NCI-H774 (cell line): ENCODE measurements at regions not wholly inside any gene's neighbourhood (a gene's known extent, or its start where the extent isn't known, plus 50 kb on each side); places are given as distances from the start of the nearest gene placed in this dataset.

ENCODE experiments used
- DNase-seq: peaks from one replicate; lab custom pipeline; 2025; lab: John Stamatoyannopoulos, UW

GRCh38 chr5:165188556-165189175 is 1683.2 kb downstream of the MAT2B start:
- no peak for DNase-seq

DNA sequence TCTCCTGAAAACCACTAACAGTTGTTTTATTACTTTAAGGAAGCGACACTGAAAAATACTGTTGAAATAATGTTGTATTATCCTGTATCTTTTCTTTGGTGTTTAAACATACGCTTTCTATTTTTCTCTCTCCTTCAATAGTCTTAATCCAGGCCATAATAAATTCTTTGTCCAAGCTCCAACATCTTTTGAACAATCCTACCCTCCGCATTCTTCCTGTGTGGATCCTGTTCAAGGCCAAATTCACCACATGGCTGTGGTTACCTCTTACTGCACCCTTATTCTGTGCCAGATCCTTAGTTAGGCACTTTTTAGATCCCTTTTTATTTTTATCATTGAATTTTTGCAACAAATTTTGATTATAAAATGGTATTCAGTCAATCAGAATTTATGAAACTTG is 1691.5 kb downstream of the MAT2B start:
- DNase-seq, result no peak

DNA sequence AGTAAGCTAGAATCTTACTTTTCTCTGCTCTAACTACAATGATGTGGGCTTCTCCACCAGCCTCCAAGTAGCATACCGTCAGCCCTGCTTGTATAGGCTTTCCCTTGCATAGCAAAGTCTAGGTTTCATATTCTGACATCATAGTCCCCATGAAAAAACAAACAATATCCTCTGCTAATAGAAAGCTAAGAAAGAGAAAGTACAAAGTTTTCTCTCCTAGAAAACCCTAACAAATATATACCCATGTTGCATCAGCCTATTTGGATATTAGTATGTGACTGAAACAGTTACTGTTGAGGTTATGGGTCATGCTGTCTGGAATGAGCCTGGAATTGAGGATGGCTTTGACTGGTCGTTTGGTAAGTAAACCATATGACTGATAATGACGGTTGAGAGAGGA is 1696.0 kb downstream of the MAT2B start:
- no peak for DNase-seq

DNA sequence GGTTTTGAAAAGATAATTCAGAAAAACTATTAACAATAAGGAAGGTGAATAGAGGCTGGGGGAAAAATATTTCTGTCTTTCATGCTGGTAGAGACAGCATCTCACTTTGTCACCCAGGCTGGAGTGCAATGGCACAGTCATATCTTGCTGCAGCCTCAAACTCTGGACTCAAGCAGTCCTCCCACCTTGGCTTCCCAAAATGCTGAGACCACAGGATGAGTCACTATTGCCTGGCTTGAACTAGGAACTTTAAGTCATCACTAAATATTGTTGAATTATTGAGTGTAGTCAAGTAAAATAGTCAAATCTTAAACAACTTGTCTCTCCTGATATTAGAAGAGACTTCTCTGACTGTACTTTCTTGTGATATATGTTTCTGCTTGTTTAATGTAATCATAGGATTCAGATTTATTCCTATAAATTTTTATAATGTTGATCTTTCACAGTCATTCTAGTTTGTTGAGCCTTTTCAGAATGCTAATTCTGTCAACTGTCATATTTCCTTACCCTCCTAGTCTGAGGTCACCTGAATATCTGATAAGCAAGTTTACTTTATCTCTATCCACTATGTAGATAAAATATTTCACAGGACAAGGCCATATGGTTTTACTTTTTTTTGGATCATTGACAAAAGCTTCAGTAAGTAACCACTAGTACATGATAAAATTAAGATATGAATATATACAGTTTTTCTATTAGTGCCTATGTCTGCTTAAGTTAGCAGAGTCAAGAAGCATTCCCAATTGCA is 1696.5 kb downstream of the MAT2B start:
- no peak for DNase-seq

DNA sequence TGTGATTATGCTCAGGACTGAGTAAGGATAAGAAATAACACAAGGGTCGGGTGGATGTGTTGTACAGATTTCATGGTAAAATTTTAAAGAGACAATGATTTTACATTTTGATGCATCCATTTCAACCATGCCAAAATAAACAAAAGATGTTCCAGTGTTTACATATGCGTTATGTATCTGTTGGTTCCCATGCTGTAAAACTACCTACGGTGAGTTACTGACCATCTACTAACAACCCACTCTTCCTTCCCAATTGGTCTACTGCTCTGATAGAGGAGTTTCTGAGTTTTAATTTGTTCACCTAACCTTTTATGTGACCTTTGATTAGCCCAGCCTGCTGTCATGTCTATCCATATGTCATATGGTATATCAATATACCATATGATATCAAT is 1697.1 kb downstream of the MAT2B start:
- DNase-seq, result no peak

GRCh38 chr5:165209101-165209727 is 1703.8 kb downstream of the MAT2B start:
- no peak for DNase-seq

GRCh38 chr5:165224366-165225045 is 1719.1 kb downstream of the MAT2B start:
- DNase-seq, result no peak

- no peak for DNase-seq
Measured at GRCh38 chr5:165227515-165227914, 1722.1 kb downstream of the MAT2B start.

DNA sequence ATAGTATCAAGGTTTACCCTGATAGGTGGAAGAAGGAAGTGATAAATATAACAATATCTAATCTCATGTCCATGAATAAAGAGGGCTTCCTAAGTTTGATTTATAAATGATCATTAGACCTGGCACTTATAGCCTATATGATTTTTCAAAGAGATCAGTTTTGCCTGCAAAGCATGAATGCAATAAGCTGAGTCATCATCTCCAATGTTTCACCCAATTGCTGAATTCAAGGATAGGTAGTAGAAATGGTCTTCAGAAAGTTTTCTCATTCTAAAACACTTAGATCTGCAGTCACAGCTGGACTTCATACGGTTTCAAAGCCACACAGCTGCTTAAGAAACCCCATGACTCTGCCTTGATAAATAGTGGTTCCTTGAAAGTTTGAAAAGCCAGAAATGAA is 1722.8 kb downstream of the MAT2B start:
- DNase-seq, result no peak

GRCh38 chr5:165231821-165232508 is 1726.5 kb downstream of the MAT2B start:
- DNase-seq, result no peak

DNA sequence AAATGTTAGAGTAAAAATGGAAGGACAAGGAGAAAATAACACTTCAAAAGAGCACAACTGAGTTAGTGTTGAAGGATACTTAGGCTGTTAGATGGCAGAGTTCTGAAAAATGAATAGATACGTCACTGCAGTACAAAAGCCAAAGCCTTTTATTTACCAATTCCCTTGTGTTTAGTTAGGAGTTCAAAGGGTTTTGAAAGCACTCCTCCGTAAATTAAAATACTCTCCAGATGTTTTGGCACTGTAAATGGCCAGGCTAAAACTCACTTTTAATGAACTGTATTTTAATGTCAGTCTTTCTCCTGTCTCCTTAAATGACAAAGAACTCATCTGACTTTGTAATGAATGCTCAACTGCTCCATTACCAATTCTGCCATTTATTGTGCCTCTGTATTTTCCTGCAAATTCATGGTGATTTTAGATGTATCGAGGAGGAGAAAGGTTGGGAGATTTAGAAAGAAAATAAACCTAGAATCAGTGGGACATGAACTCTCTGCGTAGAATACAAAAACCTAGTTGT is 1727.2 kb downstream of the MAT2B start:
- DNase-seq, result no peak

DNA sequence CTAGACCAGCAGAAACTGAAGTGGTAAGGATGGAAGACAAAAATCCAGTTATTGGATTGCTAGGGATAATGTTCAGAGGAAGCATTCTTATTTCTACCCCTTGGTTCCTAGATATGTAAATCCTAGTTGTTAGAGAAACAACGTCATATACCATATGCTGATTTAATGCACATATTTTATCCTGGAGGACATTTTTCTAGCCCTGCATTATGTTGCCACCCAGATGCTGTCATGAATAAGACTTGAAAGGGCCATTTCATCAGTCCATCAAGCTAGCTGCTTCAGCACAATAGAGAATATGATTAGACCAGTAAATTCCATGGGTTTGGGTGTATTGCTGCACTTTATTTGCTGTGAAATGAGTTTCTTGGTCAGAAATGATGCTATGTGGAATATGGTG is 1736.4 kb downstream of the MAT2B start:
- DNase-seq, result no peak

GRCh38 chr5:165242646-165243045 is 1737.2 kb downstream of the MAT2B start:
- DNase-seq, result no peak

- DNase-seq, result no peak
Measured at GRCh38 chr5:165244407-165244806, 1739.0 kb downstream of the MAT2B start.

DNA sequence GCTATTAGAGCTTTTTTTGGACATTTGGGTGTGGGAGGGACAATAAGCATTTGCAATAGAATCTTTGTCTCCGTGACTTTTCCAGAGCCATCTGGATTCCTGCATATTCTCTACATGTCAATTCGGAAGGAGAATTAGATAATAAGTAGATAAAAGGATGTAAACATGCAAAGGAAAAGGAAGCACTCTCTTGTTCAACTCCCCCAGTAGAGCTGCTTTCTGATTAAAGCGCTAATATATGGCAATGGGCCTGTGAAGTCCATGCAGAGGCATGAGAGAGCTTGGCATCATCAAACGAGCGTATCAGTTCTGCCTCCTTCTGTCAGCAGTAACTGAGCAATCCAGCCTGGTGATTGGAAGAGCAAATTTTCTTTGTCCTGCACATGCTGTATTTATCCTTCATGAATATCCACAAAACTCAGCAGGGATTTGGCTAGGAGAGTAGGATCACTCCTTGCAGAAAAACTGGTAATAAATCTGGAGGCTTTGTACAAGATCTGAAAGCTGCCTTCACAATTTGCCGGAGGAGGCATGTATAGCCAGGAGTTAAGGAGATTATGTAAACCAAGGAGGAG is 1752.9 kb downstream of the MAT2B start:
- no peak for DNase-seq

DNA sequence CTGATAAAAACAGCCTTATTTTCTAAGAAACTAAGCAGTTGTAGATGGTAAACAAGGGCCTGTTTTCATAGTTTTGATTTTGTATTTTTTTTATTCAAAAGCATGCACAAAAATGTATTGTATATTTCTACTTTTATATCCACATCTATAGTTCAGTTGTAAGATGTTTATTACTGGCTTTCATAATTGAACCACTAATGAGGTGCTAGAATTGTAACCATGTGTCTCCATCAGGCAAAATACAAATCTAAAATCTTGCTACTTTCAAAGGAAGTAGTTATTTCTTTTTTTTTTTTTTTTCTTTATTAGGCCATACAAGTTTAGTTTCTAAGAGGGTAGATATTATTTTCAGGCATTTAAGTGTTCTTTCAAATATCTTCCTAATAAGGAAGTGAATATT is 1755.0 kb downstream of the MAT2B start:
- DNase-seq, result no peak

- no peak for DNase-seq
Measured at GRCh38 chr5:165263536-165263935, 1758.1 kb downstream of the MAT2B start.

GRCh38 chr5:165266939-165267338 is 1761.5 kb downstream of the MAT2B start:
- no peak for DNase-seq

- DNase-seq, result no peak
Measured at GRCh38 chr5:165272436-165272835, 1767.0 kb downstream of the MAT2B start.

DNA sequence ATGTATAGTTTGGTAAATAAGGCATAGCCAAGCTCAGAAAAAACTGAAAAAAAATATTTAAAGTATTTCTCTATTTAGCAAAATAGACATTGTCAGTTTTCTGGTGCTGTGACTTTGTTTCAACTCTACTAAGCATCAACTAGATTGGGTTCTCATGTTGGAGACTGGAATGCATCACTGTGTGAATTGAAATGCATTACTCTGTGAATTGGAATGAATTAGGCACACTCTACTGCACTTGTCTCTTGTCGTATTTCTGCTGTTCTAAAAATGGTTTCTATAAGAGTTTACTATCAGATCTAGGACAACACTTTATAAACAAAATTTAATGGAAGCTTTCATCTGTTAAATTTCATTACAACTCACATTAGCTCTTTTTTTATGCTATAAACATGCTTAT is 1772.2 kb downstream of the MAT2B start:
- no peak for DNase-seq

DNA sequence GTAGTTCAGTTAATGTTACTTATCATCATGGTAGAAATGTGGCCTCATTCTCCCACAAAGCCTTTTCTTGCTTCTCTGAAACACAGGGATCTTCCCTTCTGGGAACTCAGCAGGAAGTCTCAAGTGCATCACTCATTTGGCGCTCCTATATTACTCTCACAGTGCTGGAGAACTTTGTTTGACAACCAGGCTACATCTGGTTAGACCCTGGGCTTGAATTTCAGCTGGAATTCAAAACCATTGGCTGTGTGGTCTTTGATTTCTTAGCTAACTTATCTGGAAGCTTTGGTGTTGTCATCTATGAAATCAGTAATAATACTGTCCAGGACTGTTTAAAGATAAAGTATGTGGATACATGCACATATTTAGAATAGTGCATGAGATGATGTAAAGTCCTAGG is 1777.1 kb downstream of the MAT2B start:
- no peak for DNase-seq

DNA sequence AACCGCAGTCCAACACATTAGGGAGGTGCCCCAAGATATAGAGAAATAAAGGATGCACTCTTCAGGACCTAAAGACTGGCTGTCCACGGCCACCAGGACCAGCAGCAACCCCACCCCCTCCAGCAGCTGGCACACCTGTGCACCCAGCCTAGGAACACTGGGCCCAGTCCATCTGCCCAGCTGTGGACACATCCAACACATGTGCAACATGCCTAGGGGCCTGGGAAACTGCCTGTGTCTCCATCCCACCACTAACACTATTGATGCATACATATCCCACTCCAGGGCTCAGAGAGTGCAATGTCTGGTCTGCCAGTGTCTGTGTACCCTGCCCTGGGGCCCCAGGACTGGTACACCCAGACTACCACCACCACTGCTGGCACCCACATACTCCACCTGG is 1781.3 kb downstream of the MAT2B start:
- no peak for DNase-seq
